NK-92 (cell line): ENCODE measurements at regions not wholly inside any gene's neighbourhood (a gene's known extent, or its start where the extent isn't known, plus 50 kb on each side); places are given as distances from the start of the nearest gene placed in this dataset.

ENCODE experiments used
- DNase-seq: peaks from one replicate; lab custom pipeline; 2025; ENCODE audit not compliant: unreplicated experiment; lab: John Stamatoyannopoulos, UW

DNA sequence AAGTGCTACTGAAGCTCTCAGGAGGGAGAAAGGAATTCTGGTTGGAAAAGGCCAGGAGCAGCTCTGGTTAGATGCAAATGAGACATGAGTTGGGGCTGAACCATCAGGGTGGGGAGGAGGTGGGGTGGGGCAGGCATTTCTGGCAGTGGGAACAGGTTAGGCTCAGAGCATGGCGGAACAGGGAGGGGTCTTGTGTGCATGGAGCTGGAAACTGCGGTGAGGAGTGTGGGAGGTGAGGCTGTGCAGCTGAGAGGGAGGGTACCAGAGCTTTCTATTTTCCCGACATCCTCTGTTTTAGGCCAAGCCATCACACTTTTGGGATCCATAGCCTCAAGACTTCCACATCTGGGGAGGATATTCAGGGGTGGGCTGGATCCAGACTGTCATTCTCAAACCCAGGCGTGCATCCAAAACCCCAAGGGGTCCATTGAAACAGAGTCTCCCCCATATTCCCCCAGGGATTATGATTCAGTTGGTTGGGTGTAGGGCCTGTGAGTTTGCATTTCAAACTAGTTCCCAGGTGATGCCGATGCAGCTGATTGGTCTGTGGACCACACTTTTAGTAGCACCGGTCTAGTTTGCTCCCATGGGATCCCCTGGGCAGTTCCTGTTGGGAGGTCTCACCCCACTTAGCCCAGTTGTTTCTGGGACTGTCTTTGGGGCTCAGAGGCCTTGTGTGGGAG lies 100.9 kb upstream of the TLE3 start:
- no peak for DNase-seq

- no peak for DNase-seq
Observed at GRCh38 chr15:70197945-70198361, 100.2 kb upstream of the TLE3 start.

DNA sequence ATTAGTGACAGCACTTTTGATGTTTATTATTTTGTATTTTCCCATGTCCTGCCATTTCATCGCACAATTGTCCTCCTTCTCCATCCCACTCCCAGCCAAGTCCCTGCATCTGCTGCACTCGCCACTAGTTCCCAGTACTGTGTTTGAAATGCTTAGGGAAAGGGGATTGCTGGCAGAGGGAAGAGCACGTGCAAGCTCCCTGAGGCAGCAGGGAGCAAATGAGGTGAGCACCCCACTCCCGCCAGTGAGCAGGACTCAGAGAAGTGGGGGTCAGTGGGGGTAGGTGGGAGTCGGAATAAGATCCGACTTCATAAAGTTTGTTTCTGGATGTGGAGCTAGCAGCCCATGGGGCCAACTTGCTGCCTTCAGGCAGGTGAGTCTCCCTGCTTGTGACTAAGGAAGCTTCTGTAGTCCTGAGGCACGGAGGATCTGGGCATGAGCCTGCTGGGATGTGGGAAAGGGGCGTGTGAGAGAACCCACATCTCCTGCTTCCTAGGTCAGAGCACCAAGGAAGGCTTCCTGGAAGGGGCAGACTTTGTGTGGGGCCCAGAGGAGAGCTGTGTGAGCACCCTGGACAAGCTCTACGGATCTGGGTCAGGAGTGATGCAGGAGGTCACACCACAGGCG lies 99.7 kb upstream of the TLE3 start:
- DNase-seq = no peak

DNA sequence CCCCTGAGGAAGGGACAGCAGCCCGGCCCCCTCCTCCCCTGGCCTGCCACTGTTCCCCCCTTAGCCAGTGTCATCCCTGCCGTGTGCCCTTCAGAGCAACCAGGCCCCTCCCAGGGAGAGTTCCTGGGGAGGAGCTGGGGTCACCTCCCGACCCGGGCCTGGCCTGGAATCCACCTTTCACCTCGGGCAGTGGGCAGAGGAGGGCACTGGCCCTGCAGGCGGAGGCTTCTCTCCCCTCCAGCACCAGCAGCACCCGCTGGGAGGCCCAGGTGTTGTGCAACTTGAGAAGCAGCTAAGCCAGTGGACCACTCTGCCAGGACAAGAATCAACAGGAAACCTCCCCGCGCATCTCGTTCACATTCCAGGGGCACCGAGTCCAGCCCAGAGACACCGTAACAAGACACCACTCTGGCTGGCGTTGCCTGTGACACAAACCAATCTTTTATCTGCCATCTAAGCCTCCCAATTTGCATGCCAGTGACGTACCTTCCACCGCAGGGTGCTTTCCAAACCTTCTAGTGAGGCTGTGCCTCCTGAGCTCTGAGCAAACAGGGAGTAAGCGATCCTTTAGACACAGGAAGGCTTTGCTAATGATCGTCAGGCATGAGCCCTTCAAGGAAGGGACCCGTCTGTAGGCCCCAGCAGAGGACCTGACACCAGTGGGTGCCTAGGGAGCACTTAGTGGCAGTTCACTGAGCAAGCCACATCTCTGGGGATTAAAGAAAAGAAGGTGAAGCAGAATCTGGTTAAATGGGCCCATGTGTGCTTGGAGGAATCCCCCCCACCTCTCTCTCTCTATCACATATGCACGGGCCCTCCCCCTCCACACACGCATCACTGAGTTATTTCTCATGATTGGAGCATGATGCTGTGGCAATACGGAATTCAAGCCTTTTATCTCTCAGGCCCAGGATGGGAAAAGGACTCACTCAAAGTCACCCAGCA lies 98.9 kb upstream of the TLE3 start:
- DNase-seq = no peak

- no peak for DNase-seq
Observed at GRCh38 chr15:70195587-70196305, 98.0 kb upstream of the TLE3 start.

DNA sequence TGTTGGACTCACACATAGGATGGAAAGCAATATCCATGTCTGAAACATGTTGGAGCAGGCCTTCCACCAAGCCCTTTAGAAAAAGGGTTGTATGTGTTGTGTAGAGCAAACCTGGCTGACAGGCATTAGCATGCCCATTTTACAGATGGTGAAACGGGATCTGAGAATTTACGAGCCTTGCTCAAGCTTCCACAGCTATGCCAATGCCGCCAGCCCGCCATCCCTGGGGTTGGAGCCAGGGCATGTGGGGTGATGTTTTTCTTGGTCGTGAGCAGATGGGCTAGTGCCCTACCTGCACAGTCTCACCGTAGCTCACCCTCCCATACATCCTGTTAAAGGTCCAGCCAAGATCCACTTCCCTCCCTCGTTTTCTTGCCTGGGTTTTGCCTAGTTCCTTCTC lies 97.5 kb upstream of the TLE3 start:
- DNase-seq = no peak

DNA sequence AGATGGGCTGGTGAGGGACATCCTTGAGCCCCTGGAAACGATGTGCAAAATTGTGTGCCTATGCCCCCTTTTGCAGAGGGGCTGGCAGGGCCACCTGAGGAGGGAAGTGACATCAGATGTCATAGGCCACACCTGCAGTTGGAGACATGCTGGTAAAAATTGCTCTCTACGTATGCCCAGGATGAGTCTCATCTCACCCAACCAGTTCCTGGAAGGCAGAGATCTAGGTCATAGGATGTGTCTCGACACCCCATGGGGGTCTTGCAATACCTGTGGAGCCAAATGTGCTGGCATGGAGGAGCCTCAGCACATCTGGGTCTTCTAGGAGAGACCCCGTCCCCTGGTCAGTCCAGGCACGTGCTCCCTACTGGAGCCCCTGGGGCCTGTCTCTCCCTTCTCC lies 96.5 kb upstream of the TLE3 start:
- DNase-seq = no peak

DNA sequence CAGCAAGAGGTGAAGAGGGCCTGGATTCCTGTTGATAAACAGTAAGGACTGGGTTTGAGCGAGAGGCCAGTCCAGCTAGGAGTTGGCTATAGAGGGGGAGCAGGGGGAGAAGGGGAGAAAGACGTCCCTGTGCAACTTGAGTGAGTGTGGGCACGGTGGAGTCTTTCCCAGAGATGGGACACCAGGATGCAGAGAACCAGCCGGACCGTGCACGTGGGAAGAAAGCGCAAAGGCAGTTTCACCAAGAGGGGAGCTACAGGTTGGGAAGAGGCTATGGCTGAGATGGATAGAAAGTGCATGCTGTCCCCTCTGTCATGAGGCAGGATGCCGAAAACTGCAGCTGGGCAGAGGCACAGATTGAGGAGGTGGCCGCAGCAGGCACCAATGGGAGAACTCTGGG lies 96.0 kb upstream of the TLE3 start:
- no peak for DNase-seq

DNA sequence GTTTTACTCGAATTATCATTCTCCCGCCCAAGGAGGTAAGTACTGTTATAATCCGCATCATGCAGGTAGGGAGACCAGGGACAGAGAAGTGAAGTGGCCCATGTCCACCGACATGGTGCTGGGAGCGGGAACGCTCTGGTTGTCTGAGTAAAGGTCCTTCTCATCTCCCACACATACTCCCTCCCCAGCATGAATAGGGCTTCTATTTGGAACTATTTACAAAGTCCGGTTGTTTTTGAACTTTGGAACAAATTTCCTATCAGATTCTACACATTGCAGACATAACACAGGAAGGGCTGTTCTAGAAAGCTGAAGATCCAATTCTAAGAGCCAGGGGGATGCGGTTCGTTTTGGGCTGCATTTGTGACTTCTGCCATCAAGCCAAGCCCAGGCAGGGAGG lies 94.8 kb upstream of the TLE3 start:
- DNase-seq = no peak

DNA sequence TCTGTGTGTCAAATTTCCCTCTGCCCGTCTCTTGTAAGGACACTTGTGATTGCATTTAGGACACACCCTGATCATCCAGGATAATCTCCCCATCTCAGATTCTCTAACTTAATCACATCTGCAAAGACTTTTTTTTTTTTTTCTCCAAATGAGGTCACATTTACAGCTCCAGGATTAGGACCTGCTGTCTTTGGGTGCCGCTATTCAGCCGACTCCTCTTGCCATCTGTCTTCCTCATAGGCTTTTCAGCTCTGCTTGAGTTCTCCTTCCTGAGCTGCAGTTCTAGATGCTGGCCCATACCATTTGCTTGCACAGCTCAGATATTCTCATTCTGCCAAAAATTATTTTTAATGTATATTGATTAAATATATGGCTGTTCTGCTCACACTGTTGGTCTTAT lies 94.3 kb upstream of the TLE3 start:
- DNase-seq = no peak

GRCh38 chr15:70190965-70191364 lies 93.2 kb upstream of the TLE3 start:
- no peak for DNase-seq

DNA sequence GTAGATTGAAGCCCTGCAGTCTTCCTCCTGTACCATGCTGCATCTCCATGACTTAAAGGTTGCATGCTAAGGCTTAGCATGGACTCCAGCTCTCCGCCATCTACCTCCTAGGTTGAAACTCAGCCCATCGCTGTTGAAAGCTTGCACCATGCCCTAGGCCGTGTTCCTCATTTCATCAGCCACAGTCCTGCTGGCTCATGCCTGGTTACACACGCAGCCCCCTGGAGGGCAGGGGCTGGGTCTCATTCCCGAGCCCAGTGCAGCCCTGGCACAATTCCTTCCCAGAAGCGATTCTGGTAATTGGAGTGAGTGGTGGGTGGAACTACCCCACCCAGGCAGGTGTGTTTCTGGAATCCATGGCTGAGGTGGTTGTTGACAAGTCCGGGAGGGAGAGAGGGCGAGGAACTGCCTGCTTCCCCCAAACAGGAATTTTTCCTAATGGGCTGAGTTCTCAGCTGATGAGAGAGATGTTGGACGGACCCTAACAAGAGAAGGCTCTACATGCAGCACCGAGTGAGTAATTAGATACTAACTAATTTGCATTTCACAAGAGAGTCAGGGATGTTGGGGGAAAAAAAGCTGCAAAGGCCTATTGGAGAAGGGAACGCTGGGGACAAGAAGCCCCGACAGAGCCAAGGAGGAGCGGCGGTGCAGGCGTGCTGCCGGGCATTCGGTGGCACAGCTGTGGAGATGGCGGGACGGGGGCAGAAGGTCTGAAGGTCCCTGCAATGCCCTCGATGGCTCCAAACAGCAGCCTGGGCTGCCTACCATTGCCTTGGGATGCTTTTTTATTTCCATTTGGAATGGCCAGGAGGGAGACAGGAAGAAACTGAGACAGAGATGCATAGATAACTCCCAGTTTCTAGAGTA lies 92.3 kb upstream of the TLE3 start:
- DNase-seq = no peak

DNA sequence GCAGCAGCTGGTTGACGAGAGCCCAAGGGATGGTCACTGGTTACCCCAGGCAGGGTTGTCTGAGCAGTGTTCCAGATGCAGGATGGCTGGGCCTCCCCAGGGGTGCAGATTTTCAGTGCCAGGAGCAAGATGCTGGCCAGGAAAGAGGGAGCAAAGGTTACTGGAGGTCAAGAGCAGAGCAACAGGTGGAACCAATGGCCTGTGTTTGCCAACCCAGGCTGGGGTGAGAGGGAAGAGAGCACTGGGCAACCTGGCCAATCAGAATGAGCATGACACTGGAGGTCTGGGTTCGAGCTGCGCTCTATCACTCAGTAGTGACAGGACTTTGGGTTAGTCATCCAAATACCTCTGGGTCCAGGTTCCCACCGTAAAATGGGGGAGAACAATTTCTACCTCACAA lies 90.6 kb upstream of the TLE3 start:
- DNase-seq = no peak

GRCh38 chr15:70187331-70187730 lies 89.6 kb upstream of the TLE3 start:
- DNase-seq = no peak

- no peak for DNase-seq
Observed at GRCh38 chr15:70186152-70186551, 88.4 kb upstream of the TLE3 start.

GRCh38 chr15:70185251-70185711 lies 87.6 kb upstream of the TLE3 start:
- no peak for DNase-seq

GRCh38 chr15:70182858-70183695 lies 85.4 kb upstream of the TLE3 start:
- no peak for DNase-seq

GRCh38 chr15:70181626-70182255 lies 84.0 kb upstream of the TLE3 start:
- no peak for DNase-seq
